IPS-18a (cell line): ENCODE measurements at regions not wholly inside any gene's neighbourhood (a gene's known extent, or its start where the extent isn't known, plus 50 kb on each side); places are given as distances from the start of the nearest gene placed in this dataset.

Source experiments
- H3K27ac ChIP-seq: one replicate; pipeline ENCODE4 v1.5.1; 2013; ENCODE audit warnings: low read length
- H3K27me3 ChIP-seq: one replicate; pipeline ENCODE4 v1.6.1; 2013; ENCODE audit warnings: mild to moderate bottlenecking, low read length; ENCODE audit not compliant: control insufficient read depth, insufficient read depth
- H3K36me3 ChIP-seq: one replicate; pipeline ENCODE4 v1.6.1; 2013; ENCODE audit warnings: low read depth, low read length; ENCODE audit not compliant: control insufficient read depth
- H3K4me1 ChIP-seq: one replicate; pipeline ENCODE4 v1.6.1; 2013; ENCODE audit warnings: low read depth, low read length; ENCODE audit not compliant: control insufficient read depth
- H3K4me3 ChIP-seq: one replicate; pipeline ENCODE4 v1.5.1; 2013; ENCODE audit warnings: low read length
- H3K9ac ChIP-seq: one replicate; pipeline ENCODE4 v1.6.1; 2013; ENCODE audit warnings: mild to moderate bottlenecking, low read length, moderate library complexity
- H3K9me3 ChIP-seq: one replicate; pipeline ENCODE4 v1.6.1; 2013; ENCODE audit warnings: low read depth, low read length; ENCODE audit not compliant: control insufficient read depth

- no peak overlapping the region for H3K4me3 ChIP-seq
- no peak overlapping the region for H3K9ac ChIP-seq
- no peaks in the 10 kb centered on the region for H3K9me3 ChIP-seq
- no peaks in the 10 kb centered on the region for H3K36me3 ChIP-seq
- no peak overlapping the region for H3K27ac ChIP-seq
- H3K4me1 ChIP-seq: no peaks in the 10 kb centered on the region
- H3K27me3 ChIP-seq: no peaks in the 10 kb centered on the region
Observed at GRCh38 chr7:26525398-26526264, 234.0 kb downstream of the SNX10 start.

- Histone ChIP-seq H3K4me3 (no peak overlapping the region), H3K4me1 (no peaks in the 10 kb centered on the region), H3K27ac (no peak overlapping the region), H3K27me3 (no peaks in the 10 kb centered on the region), H3K36me3 (no peaks in the 10 kb centered on the region), H3K9ac (no peak overlapping the region), H3K9me3 (no peaks in the 10 kb centered on the region)
Observed at GRCh38 chr7:26526265-26526587, 234.6 kb downstream of the SNX10 start.

- no peaks in the 10 kb centered on the region for H3K9me3 ChIP-seq
- H3K27me3 ChIP-seq: no peaks in the 10 kb centered on the region
- no peak overlapping the region for H3K4me3 ChIP-seq
- no peaks in the 10 kb centered on the region for H3K36me3 ChIP-seq
- H3K27ac ChIP-seq: no peak overlapping the region
- H3K9ac ChIP-seq: no peak overlapping the region
- H3K4me1 ChIP-seq: no peaks in the 10 kb centered on the region
Observed at GRCh38 chr7:26531926-26532325, 240.3 kb downstream of the SNX10 start.

GRCh38 chr7:26532471-26532870, 240.8 kb downstream of the SNX10 start:
- H3K36me3 ChIP-seq: no peaks in the 10 kb centered on the region
- no peaks in the 10 kb centered on the region for H3K27me3 ChIP-seq
- H3K9me3 ChIP-seq: no peaks in the 10 kb centered on the region
- no peak overlapping the region for H3K4me3 ChIP-seq
- no peaks in the 10 kb centered on the region for H3K4me1 ChIP-seq
- H3K9ac ChIP-seq: no peak overlapping the region
- no peak overlapping the region for H3K27ac ChIP-seq

GRCh38 chr7:26533217-26533616, 241.6 kb downstream of the SNX10 start:
- H3K9ac ChIP-seq: no peak overlapping the region
- no peak overlapping the region for H3K27ac ChIP-seq
- no peaks in the 10 kb centered on the region for H3K4me1 ChIP-seq
- no peaks in the 10 kb centered on the region for H3K9me3 ChIP-seq
- no peaks in the 10 kb centered on the region for H3K36me3 ChIP-seq
- no peaks in the 10 kb centered on the region for H3K27me3 ChIP-seq
- no peak overlapping the region for H3K4me3 ChIP-seq

- Histone ChIP-seq H3K9ac (no peak overlapping the region), H3K9me3 (no peaks in the 10 kb centered on the region), H3K4me1 (no peaks in the 10 kb centered on the region), H3K36me3 (no peaks in the 10 kb centered on the region), H3K27me3 (no peaks in the 10 kb centered on the region), H3K27ac (no peak overlapping the region), H3K4me3 (no peak overlapping the region)
Observed at GRCh38 chr7:26534649-26535482, 243.2 kb downstream of the SNX10 start.

- H3K27ac ChIP-seq: no peak overlapping the region
- no peaks in the 10 kb centered on the region for H3K9me3 ChIP-seq
- H3K9ac ChIP-seq: no peak overlapping the region
- no peaks in the 10 kb centered on the region for H3K36me3 ChIP-seq
- no peaks in the 10 kb centered on the region for H3K27me3 ChIP-seq
- H3K4me3 ChIP-seq: no peak overlapping the region
- no peaks in the 10 kb centered on the region for H3K4me1 ChIP-seq
Observed at GRCh38 chr7:26535483-26536007, 243.9 kb downstream of the SNX10 start.

- no peaks in the 10 kb centered on the region for H3K4me1 ChIP-seq
- H3K9me3 ChIP-seq: no peaks in the 10 kb centered on the region
- H3K4me3 ChIP-seq: no peak overlapping the region
- H3K36me3 ChIP-seq: no peaks in the 10 kb centered on the region
- H3K27me3 ChIP-seq: no peaks in the 10 kb centered on the region
- no peak overlapping the region for H3K27ac ChIP-seq
- H3K9ac ChIP-seq: no peak overlapping the region
Observed at GRCh38 chr7:26538216-26538615, 246.6 kb downstream of the SNX10 start.

GRCh38 chr7:26538689-26539088, 247.0 kb downstream of the SNX10 start:
- no peaks in the 10 kb centered on the region for H3K9me3 ChIP-seq
- no peaks in the 10 kb centered on the region for H3K36me3 ChIP-seq
- no peak overlapping the region for H3K27ac ChIP-seq
- H3K4me3 ChIP-seq: no peak overlapping the region
- H3K27me3 ChIP-seq: no peaks in the 10 kb centered on the region
- H3K4me1 ChIP-seq: no peaks in the 10 kb centered on the region
- H3K9ac ChIP-seq: no peak overlapping the region

- H3K9me3 ChIP-seq: no peaks in the 10 kb centered on the region
- H3K4me3 ChIP-seq: no peak overlapping the region
- H3K4me1 ChIP-seq: no peaks in the 10 kb centered on the region
- H3K9ac ChIP-seq: no peak overlapping the region
- H3K36me3 ChIP-seq: no peaks in the 10 kb centered on the region
- no peaks in the 10 kb centered on the region for H3K27me3 ChIP-seq
- no peak overlapping the region for H3K27ac ChIP-seq
Observed at GRCh38 chr7:26543340-26543739, 251.7 kb downstream of the SNX10 start.

GRCh38 chr7:26543951-26544350, 252.3 kb downstream of the SNX10 start:
- H3K36me3 ChIP-seq: no peaks in the 10 kb centered on the region
- H3K27me3 ChIP-seq: no peaks in the 10 kb centered on the region
- H3K9me3 ChIP-seq: no peaks in the 10 kb centered on the region
- no peak overlapping the region for H3K9ac ChIP-seq
- no peak overlapping the region for H3K4me3 ChIP-seq
- no peak overlapping the region for H3K27ac ChIP-seq
- no peaks in the 10 kb centered on the region for H3K4me1 ChIP-seq
